ENCODE measurements at regions not wholly inside any gene's neighbourhood (a gene's known extent, or its start where the extent isn't known, plus 50 kb on each side); places are given as distances from the start of the nearest gene placed in this dataset.

- no peak for TF ChIP-seq GMEB2 (CRISPR knock-in tag; IDR thresholded peaks at IDR 0.05; ENCODE audit: low read depth)
- no peak for TF ChIP-seq ZFY (CRISPR knock-in tag; IDR thresholded peaks at IDR 0.05)
- no peak for TF ChIP-seq PCBP1 (IDR thresholded peaks at IDR 0.05; ENCODE audit: borderline replicate concordance, low read depth, low read length)
- TF ChIP-seq ZNF225 (CRISPR knock-in tag; IDR thresholded peaks at IDR 0.05), result no peak
- no peak for TF ChIP-seq ZNF556 (CRISPR knock-in tag; IDR thresholded peaks at IDR 0.05; ENCODE audit: borderline replicate concordance)
- no peak for TF ChIP-seq ZNF816 (CRISPR knock-in tag; IDR thresholded peaks at IDR 0.05; ENCODE audit: borderline replicate concordance)
- no peak for TF ChIP-seq ZBTB20 (CRISPR knock-in tag; IDR thresholded peaks at IDR 0.05; ENCODE audit: borderline replicate concordance, low read depth)
- no peak for TF ChIP-seq FOXJ3 (CRISPR knock-in tag; IDR thresholded peaks at IDR 0.05; ENCODE audit: borderline replicate concordance)
- TF ChIP-seq TCF12 (IDR thresholded peaks at IDR 0.05), result no peak
- no peak for TF ChIP-seq TCF12 (CRISPR knock-in tag; IDR thresholded peaks at IDR 0.05)
- TF ChIP-seq, protein P1, sequence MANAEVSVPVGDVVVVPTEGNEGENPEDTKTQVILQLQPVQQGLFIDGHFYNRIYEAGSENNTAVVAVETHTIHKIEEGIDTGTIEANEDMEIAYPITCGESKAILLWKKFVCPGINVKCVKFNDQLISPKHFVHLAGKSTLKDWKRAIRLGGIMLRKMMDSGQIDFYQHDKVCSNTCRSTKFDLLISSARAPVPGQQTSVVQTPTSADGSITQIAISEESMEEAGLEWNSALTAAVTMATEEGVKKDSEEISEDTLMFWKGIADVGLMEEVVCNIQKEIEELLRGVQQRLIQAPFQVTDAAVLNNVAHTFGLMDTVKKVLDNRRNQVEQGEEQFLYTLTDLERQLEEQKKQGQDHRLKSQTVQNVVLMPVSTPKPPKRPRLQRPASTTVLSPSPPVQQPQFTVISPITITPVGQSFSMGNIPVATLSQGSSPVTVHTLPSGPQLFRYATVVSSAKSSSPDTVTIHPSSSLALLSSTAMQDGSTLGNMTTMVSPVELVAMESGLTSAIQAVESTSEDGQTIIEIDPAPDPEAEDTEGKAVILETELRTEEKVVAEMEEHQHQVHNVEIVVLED (CRISPR knock-in tag; IDR thresholded peaks at IDR 0.05; ENCODE audit: borderline replicate concordance), result no peak
These were observed 271.1 kb upstream of the ZFP42 start (continued) for GRCh38 chr4:187724456-187724855.

- H3K9me3 ChIP-seq (ENCODE audit: low read length), result peaks cover 5% of the 10 kb centered on the region; the same call in 1 of the 2 replicates
- CTCF ChIA-PET (ENCODE audit: low intra/inter-chr PET ratio, low total read pairs), result no interaction called here
- ATAC-seq (no peak), DNase-seq (ENCODE audit: low spot score) (no peak), FAIRE-seq (no peak)
- intact Hi-C loops (cut with micrococcal nuclease; ENCODE audit: unreplicated experiment), result no loop called here
- POLR2A ChIA-PET, result no interaction called here
- no peaks in the 10 kb centered on the region; a peak in 1 of 5 replicates for H3K27me3 ChIP-seq (ENCODE audit: control insufficient read depth in 1 of 2, insufficient read depth in 2 of 2, low read length in 2 of 2)
- H3K4me3 ChIP-seq (replicated peaks in 1 of 3; ENCODE audit: insufficient read depth in 1 of 3, low read depth in 2 of 3, low read length in 3 of 3), result no peak overlapping the region
- H3K36me3 ChIP-seq (replicated peaks in 1 of 2; ENCODE audit: control insufficient read depth in 1 of 2, insufficient read depth in 2 of 2, low read length in 2 of 2), result no peaks in the 10 kb centered on the region
- H3K9ac ChIP-seq (ENCODE audit: insufficient read depth, low read depth, low read length), result no peak overlapping the region
- H3K79me2 ChIP-seq (ENCODE audit: insufficient read depth, low read length), result no peaks in the 10 kb centered on the region
- in situ Hi-C loops (cut with HindIII; ENCODE audit: extremely low pct_ligation_motif_present, low pct_unique_long_range_greater_than_20kb), result no loop called here
- WGBS (ENCODE audit: low lambda C conversion rate), result 3% methylated on average over 6 of the region's 6 CpGs
- no peak overlapping the region for H3K27ac ChIP-seq (ENCODE audit: extremely low read length, insufficient read depth, low read length)
- no peaks in the 10 kb centered on the region for H4K20me1 ChIP-seq (ENCODE audit: insufficient read depth, low read length)
- no peaks in the 10 kb centered on the region for H3K4me1 ChIP-seq (ENCODE audit: insufficient read depth, low read length)
- H2AFZ ChIP-seq (ENCODE audit: low read length), result no peak overlapping the region
- H3K4me2 ChIP-seq (ENCODE audit: low read depth, low read length), result no peak overlapping the region
- BruUV-seq (replicated peaks), result no TSS peak
- TF ChIP-seq ATM (IDR thresholded peaks at IDR 0.05; ENCODE audit: borderline replicate concordance) (no peak), ZNF3 (CRISPR knock-in tag; IDR thresholded peaks at IDR 0.05) (no peak), PRDM15 (CRISPR knock-in tag; IDR thresholded peaks at IDR 0.05) (no peak)
These were observed 269.1 kb upstream of the ZFP42 start for GRCh38 chr4:187726485-187726884.
